Stomach (tissue), 8 donors: ENCODE measurements at regions not wholly inside any gene's neighbourhood (a gene's known extent, or its start where the extent isn't known, plus 50 kb on each side); places are given as distances from the start of the nearest gene placed in this dataset.

Experiments
- DNase-seq, 2 donors: peaks; one replicate each; pipeline versions ENCODE4 v3.0.0 to v3.0.0-alpha.2; 2013 to 2019
- H3K27ac ChIP-seq, 5 donors: fragments of 200-600 bp in 4 of 5; sonication (generic) in 4 of 5; one replicate each; pipeline ENCODE4 v1.5.1; 2013 to 2019; ENCODE audit warnings: mild to moderate bottlenecking in 1 of 5, moderate library complexity in 1 of 5
- H3K27me3 ChIP-seq, 3 donors: fragments of 200-600 bp; sonication (generic); one replicate each; pipeline ENCODE4 v1.5.1; 2017 to 2019; ENCODE audit warnings: mixed run types in 1 of 3
- H3K36me3 ChIP-seq, 4 donors: fragments of 200-600 bp; sonication (generic); 1 replicate in 3 of 4; 2 replicates in 1 of 4; pipeline ENCODE4 v1.5.1; 2016 to 2019
- H3K4me1 ChIP-seq, 4 donors: fragments of 200-600 bp; sonication (generic); one replicate each; pipeline ENCODE4 v1.5.1; 2016 to 2019
- H3K4me3 ChIP-seq, 4 donors: fragments of 200-600 bp; sonication (generic) in 3 of 4; one replicate each; pipeline ENCODE4 v1.5.1; 2016 to 2019; ENCODE audit warnings: mild to moderate bottlenecking in 1 of 4
- H3K9me3 ChIP-seq, 4 donors: fragments of 200-600 bp; sonication (generic); one replicate each; pipeline ENCODE4 v1.5.1; 2016 to 2019
- EP300 ChIP-seq: sonication (generic); formaldehyde crosslinking; IDR thresholded peaks from one replicate; pipeline ENCODE4 v1.6.1; 2017; ENCODE audit warnings: antibody characterized with exemption
- POLR2A ChIP-seq, 4 donors: fragments of 450-650 bp; IDR thresholded peaks; one replicate each; pipeline ENCODE4 v1.6.1; 2016; ENCODE audit warnings: antibody characterized with exemption in 4 of 4, control low read depth in 2 of 4, mild to moderate bottlenecking in 1 of 4, moderate library complexity in 1 of 4
- POLR2AphosphoS5 ChIP-seq, 3 donors: sonication (generic); formaldehyde crosslinking; IDR thresholded peaks; one replicate each; pipeline ENCODE4 v1.6.1; 2016; ENCODE audit warnings: antibody characterized with exemption in 3 of 3
- WGBS, 5 donors: extraction: QIAGEN DNeasy Blood & Tissue Kit in 3 of 5; methylation state at CpG; one replicate each; pipeline versions ENCODE4 v1.1.5 to v1.1.7; 2013 to 2018; 5-methylcytosine and 5-hydroxymethylcytosine counted together
- intact Hi-C: fragments of 100-400 bp; cut with DNase I; formaldehyde crosslinking; loops from one replicate; pipeline ENCODE4 v1.15.1; 2023; ENCODE audit warnings: low total_unique reads
- TF ChIP-seq, protein P1 (sequence below), 7 experiments: fragments of 450-650 bp in 4 of 7; fragments of 200-600 bp in 3 of 7; sonication (generic) in 3 of 7; IDR thresholded peaks; one replicate each; pipeline ENCODE4 v1.5.1; 2016 to 2019; ENCODE audit warnings: antibody characterized with exemption in 7 of 7, control low read depth in 2 of 7, mild to moderate bottlenecking in 1 of 7
- donor health status: healthy with polysubstance abuse.
- donor health status: Bipolar disorder and iron deficiency.
- donor health status: healthy.

- no peak overlapping the region for H3K27ac ChIP-seq
- H3K4me3 ChIP-seq: no peak overlapping the region
- TF ChIP-seq, protein P1, sequence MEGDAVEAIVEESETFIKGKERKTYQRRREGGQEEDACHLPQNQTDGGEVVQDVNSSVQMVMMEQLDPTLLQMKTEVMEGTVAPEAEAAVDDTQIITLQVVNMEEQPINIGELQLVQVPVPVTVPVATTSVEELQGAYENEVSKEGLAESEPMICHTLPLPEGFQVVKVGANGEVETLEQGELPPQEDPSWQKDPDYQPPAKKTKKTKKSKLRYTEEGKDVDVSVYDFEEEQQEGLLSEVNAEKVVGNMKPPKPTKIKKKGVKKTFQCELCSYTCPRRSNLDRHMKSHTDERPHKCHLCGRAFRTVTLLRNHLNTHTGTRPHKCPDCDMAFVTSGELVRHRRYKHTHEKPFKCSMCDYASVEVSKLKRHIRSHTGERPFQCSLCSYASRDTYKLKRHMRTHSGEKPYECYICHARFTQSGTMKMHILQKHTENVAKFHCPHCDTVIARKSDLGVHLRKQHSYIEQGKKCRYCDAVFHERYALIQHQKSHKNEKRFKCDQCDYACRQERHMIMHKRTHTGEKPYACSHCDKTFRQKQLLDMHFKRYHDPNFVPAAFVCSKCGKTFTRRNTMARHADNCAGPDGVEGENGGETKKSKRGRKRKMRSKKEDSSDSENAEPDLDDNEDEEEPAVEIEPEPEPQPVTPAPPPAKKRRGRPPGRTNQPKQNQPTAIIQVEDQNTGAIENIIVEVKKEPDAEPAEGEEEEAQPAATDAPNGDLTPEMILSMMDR (IDR thresholded peaks at IDR 0.05): no peak
- TF ChIP-seq EP300 (no peak), POLR2A (IDR thresholded peaks at IDR 0.05) (no peak), POLR2AphosphoS5 (IDR thresholded peaks at IDR 0.05) (no peak)
- H3K4me1 ChIP-seq: no peaks in the 10 kb centered on the region
- H3K9me3 ChIP-seq: no peaks in the 10 kb centered on the region
- intact Hi-C loops: no loop called here
- no peaks in the 10 kb centered on the region for H3K27me3 ChIP-seq
- no peaks in the 10 kb centered on the region for H3K36me3 ChIP-seq
- no peak for DNase-seq
- WGBS, 5 donors: 40 to 70% (median 60%) methylated on average over 2 of the region's 2 CpGs
Observed at GRCh38 chr11:15313862-15314261, 199.1 kb downstream of the INSC start.

DNA sequence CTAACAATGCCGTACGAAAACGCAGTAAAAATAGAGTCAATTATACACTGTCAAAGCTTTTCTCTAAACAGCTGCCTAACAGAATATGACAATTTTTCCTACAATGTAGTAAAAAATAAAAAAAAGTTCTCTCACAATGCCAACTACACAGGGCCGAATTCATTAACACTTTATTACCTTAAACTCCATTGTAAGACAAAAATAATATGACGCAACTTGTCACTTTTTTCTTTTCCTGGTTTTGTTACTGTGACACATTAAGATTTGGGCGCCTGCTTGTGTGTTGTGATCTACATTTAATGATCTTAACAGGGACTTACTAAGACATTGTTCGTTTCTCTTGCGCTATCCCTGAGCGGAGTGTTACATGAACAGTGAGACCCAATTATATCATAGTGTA, 204.1 kb downstream of the INSC start:
- no peak overlapping the region for H3K4me3 ChIP-seq
- no peaks in the 10 kb centered on the region for H3K9me3 ChIP-seq
- whole genome bisulfite sequencing, 5 donors: 85 to 92% (median 86%) methylated on average over 9 of the region's 9 CpGs
- TF ChIP-seq, protein P1 (IDR thresholded peaks at IDR 0.05): no peak
- TF ChIP-seq POLR2AphosphoS5 (IDR thresholded peaks at IDR 0.05) (no peak), POLR2A (IDR thresholded peaks at IDR 0.05) (no peak), EP300 (no peak)
- no peak overlapping the region for H3K27ac ChIP-seq
- intact Hi-C loops: no loop called here
- DNase-seq: no peak
- no peaks in the 10 kb centered on the region for H3K4me1 ChIP-seq
- H3K36me3 ChIP-seq: no peaks in the 10 kb centered on the region
- no peaks in the 10 kb centered on the region for H3K27me3 ChIP-seq

DNA sequence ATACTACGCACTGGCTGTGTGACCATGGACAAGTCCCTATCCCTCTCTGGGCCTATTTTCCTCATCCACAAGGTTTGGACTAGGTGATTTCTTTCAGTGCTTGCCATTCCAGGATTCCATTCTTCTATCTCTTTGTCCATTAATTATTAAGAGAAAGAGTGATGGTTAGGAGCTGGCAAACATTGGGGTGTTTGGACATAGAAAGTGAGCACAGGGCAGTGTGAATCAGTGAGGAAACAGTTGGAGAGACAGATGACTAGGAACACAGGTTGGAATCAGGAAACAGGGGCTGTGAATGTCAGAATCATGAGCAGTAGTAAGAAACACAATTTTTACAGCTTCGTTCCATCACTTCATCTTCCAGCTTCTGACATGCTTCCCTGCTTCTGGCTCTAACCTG, 211.8 kb downstream of the INSC start:
- Histone ChIP-seq H3K27ac (no peak overlapping the region), H3K4me3 (no peak overlapping the region), H3K9me3 (no peaks in the 10 kb centered on the region), H3K4me1 (no peaks in the 10 kb centered on the region), H3K27me3 (no peaks in the 10 kb centered on the region), H3K36me3 (no peaks in the 10 kb centered on the region)
- TF ChIP-seq POLR2A (IDR thresholded peaks at IDR 0.05) (no peak), POLR2AphosphoS5 (IDR thresholded peaks at IDR 0.05) (no peak), EP300 (no peak)
- TF ChIP-seq, protein P1 (IDR thresholded peaks at IDR 0.05): no peak
- DNase-seq: no peak
- 79 to 90% (median 84%) methylated on average over 2 of the region's 2 CpGs for WGBS, 5 donors
- intact Hi-C loops: no loop called here

DNA sequence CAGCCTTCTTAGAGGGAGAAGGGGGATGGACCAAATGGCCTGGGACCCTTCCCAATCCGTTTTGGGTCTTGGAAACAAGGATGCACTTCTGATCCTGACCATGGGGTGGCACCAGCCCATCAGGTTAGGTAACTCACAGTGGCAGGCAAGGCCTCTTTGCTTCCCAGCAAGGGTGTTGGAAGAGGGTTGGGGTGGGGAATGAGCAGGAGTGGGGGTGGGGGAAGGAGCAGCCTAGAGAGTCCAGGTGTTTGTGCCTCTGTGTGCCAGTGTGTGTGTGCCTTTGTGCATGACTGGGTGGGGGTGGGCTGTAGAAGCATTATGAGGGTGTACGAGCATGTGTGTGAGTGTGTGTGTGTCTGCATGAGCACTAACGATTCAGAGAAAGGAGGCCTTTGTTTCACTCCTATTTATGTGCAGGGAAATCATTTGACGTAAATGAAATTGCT, 213.1 kb downstream of the INSC start:
- Histone ChIP-seq H3K9me3 (no peaks in the 10 kb centered on the region), H3K27ac (no peak overlapping the region), H3K27me3 (no peaks in the 10 kb centered on the region), H3K36me3 (no peaks in the 10 kb centered on the region), H3K4me1 (no peaks in the 10 kb centered on the region), H3K4me3 (no peak overlapping the region)
- 51 to 63% (median 57%) methylated on average over 4 of the region's 4 CpGs for WGBS, 5 donors
- intact Hi-C loops: no loop called here
- peak; percentile 59 to 83 for DNase-seq
- TF ChIP-seq POLR2AphosphoS5 (IDR thresholded peaks at IDR 0.05) (no peak), EP300 (no peak), POLR2A (IDR thresholded peaks at IDR 0.05) (no peak)
- TF ChIP-seq, protein P1 (IDR thresholded peaks at IDR 0.05): peak in 5 of 7 experiments; percentile 46 to 73 (median 58)
